ENCODE measurements at regions not wholly inside any gene's neighbourhood (a gene's known extent, or its start where the extent isn't known, plus 50 kb on each side); places are given as distances from the start of the nearest gene placed in this dataset.

- intact Hi-C loops (cut with DNase I): no loop called here
- DNase-seq: peak in 5 of 42 donors; percentile 4 to 21 (median 11)
Observed at GRCh38 chr2:2837746-2838547, 506.9 kb upstream of the MYT1L start.

GRCh38 chr2:2836343-2837070 is 505.4 kb upstream of the MYT1L start:
- DNase-seq: peak in 2 of 42 donors; percentile 1 to 17

GRCh38 chr2:2834516-2835254 is 503.6 kb upstream of the MYT1L start:
- DNase-seq: peak in 4 of 42 donors; percentile 15 to 33 (median 30)
- intact Hi-C loops (cut with DNase I): no loop called here

More at GRCh38 chr2:2836343-2837070, 505.4 kb upstream of the MYT1L start:
- intact Hi-C loops (cut with DNase I): no loop called here

GRCh38 chr2:2834105-2834504 is 503.0 kb upstream of the MYT1L start:
- DNase-seq: peak in 4 of 42 donors; percentile 14 to 33 (median 24)
- intact Hi-C loops (cut with DNase I): no loop called here

- DNase-seq: peak in 1 of 42 donors; percentile 2
- intact Hi-C loops (cut with DNase I): no loop called here
Observed at GRCh38 chr2:2832657-2833056, 501.6 kb upstream of the MYT1L start.

- DNase-seq: peak in 7 of 42 donors; percentile 4 to 40 (median 16)
Observed at GRCh38 chr2:2831633-2832032, 500.6 kb upstream of the MYT1L start.

GRCh38 chr2:2830576-2830975 is 499.5 kb upstream of the MYT1L start:
- peak in 5 of 42 donors; percentile 7 to 25 (median 10) for DNase-seq
- intact Hi-C loops (cut with DNase I): no loop called here

More at GRCh38 chr2:2831633-2832032, 500.6 kb upstream of the MYT1L start:
- intact Hi-C loops (cut with DNase I): no loop called here

GRCh38 chr2:2828774-2829368 is 497.8 kb upstream of the MYT1L start:
- intact Hi-C loops (cut with DNase I): no loop called here
- peak; percentile 56 to 97 (median 84) for DNase-seq

- intact Hi-C loops (cut with DNase I): no loop called here
- peak in 6 of 42 donors; percentile 5 to 34 (median 21) for DNase-seq
Observed at GRCh38 chr2:2827761-2828221, 496.7 kb upstream of the MYT1L start.

- intact Hi-C loops (cut with DNase I): no loop called here
- peak in 8 of 42 donors; percentile 1 to 36 (median 13) for DNase-seq
Observed at GRCh38 chr2:2827046-2827636, 496.1 kb upstream of the MYT1L start.

GRCh38 chr2:2826621-2827020 is 495.5 kb upstream of the MYT1L start:
- intact Hi-C loops (cut with DNase I): no loop called here
- DNase-seq: peak in 4 of 42 donors; percentile 10 to 31 (median 23)

- intact Hi-C loops (cut with DNase I): no loop called here
Observed at GRCh38 chr2:2826209-2826551, 495.1 kb upstream of the MYT1L start.

GRCh38 chr2:2825516-2826208 is 494.6 kb upstream of the MYT1L start:
- DNase-seq: peak in 4 of 42 donors; percentile 10 to 31 (median 27)
- intact Hi-C loops (cut with DNase I): no loop called here

More at GRCh38 chr2:2826209-2826551, 495.1 kb upstream of the MYT1L start:
- peak in 4 of 42 donors; percentile 13 to 33 (median 24) for DNase-seq

GRCh38 chr2:2825062-2825461 is 494.0 kb upstream of the MYT1L start:
- intact Hi-C loops (cut with DNase I): no loop called here

GRCh38 chr2:2824588-2824987 is 493.5 kb upstream of the MYT1L start:
- intact Hi-C loops (cut with DNase I): no loop called here
- peak in 1 of 42 donors; percentile 9 for DNase-seq

More at GRCh38 chr2:2825062-2825461, 494.0 kb upstream of the MYT1L start:
- peak in 3 of 42 donors; percentile 3 to 27 (median 13) for DNase-seq

GRCh38 chr2:2823061-2823753 is 492.1 kb upstream of the MYT1L start:
- DNase-seq: peak in 2 of 42 donors; percentile 11 to 17
- intact Hi-C loops (cut with DNase I): no loop called here

- no peak for DNase-seq
- intact Hi-C loops (cut with DNase I): no loop called here
Observed at GRCh38 chr2:2822143-2822542, 491.1 kb upstream of the MYT1L start.
